Transverse colon (tissue), 4 donors: ENCODE measurements at regions not wholly inside any gene's neighbourhood (a gene's known extent, or its start where the extent isn't known, plus 50 kb on each side); places are given as distances from the start of the nearest gene placed in this dataset.

Source experiments
- DNase-seq: peaks from one replicate; pipeline ENCODE4 v3.0.0-alpha.2; 2019
- H3K27ac ChIP-seq, 4 donors: fragments of 200-600 bp; sonication (generic); 2 replicates each; pipeline ENCODE4 v1.5.1; 2016 to 2018; ENCODE audit warnings: inconsistent platforms in 4 of 4
- H3K27me3 ChIP-seq: fragments of 200-600 bp; sonication (generic); 2 replicates; pipeline ENCODE4 v1.5.1; 2017; ENCODE audit warnings: inconsistent platforms
- H3K36me3 ChIP-seq, 4 donors: fragments of 200-600 bp; sonication (generic); 2 replicates each; pipeline ENCODE4 v1.5.1; 2017 to 2019; ENCODE audit warnings: inconsistent platforms in 4 of 4
- H3K4me1 ChIP-seq, 4 donors: fragments of 200-600 bp; sonication (generic); 2 replicates each; pipeline ENCODE4 v1.5.1; 2017 to 2020; ENCODE audit warnings: inconsistent platforms in 4 of 4
- H3K4me3 ChIP-seq, 4 donors: fragments of 200-600 bp; sonication (generic); 1 replicate in 1 of 4; 2 replicates in 3 of 4; pipeline versions ENCODE4 v1.5.1 to v1.6.1; 2017 to 2019; ENCODE audit warnings: inconsistent platforms in 4 of 4
- H3K9me3 ChIP-seq, 2 donors: fragments of 200-600 bp; sonication (generic); 2 replicates each; pipeline ENCODE4 v1.5.1; 2017 to 2019; ENCODE audit warnings: inconsistent platforms in 2 of 2
- CTCF ChIP-seq, 5 experiments: fragments of 200-600 bp in 3 of 5; fragments of 450-650 bp in 2 of 5; sonication (generic) in 3 of 5; IDR thresholded peaks; 1 replicate in 2 of 5; 2 replicates in 3 of 5; pipeline ENCODE4 v1.5.1; 2016 to 2017; ENCODE audit warnings: antibody characterized with exemption in 5 of 5, inconsistent platforms in 3 of 5, mild to moderate bottlenecking in 2 of 5, moderate library complexity in 1 of 5
- EP300 ChIP-seq: sonication (generic); formaldehyde crosslinking; IDR thresholded peaks from one replicate; pipeline ENCODE4 v1.6.1; 2017; ENCODE audit warnings: antibody characterized with exemption, low read depth
- POLR2A ChIP-seq: fragments of 450-650 bp; IDR thresholded peaks from one replicate; pipeline ENCODE4 v1.6.1; 2016; ENCODE audit warnings: antibody characterized with exemption, mild to moderate bottlenecking, moderate library complexity
- POLR2AphosphoS5 ChIP-seq, 3 donors: sonication (generic); formaldehyde crosslinking; IDR thresholded peaks; one replicate each; pipeline ENCODE4 v1.6.1; 2016; ENCODE audit warnings: antibody characterized with exemption in 3 of 3
- WGBS, 2 donors: methylation state at CpG; one replicate each; pipeline ENCODE4 v1.1.5; 2018; ENCODE audit warnings: low coverage in 1 of 2; 5-methylcytosine and 5-hydroxymethylcytosine counted together
- in situ Hi-C, 4 donors: fragments of 200-750 bp; cut with MboI; loops; one replicate each; pipeline versions ENCODE4 v1.15.0 to v1.15.1; 2017; ENCODE audit warnings: low sequenced_read_pairs in 3 of 4, low pct_ligation_motif_present in 1 of 4, low pct_unique_long_range_greater_than_20kb in 1 of 4
- intact Hi-C: fragments of 100-400 bp; cut with DNase I; formaldehyde crosslinking; loops from one replicate; pipeline ENCODE4 v1.15.1; 2023; ENCODE audit warnings: low total_unique reads

- TF ChIP-seq CTCF (IDR thresholded peaks at IDR 0.05) (no peak), EP300 (no peak), POLR2AphosphoS5 (IDR thresholded peaks at IDR 0.05) (no peak), POLR2A (no peak)
- intact Hi-C loops: no loop called here
Observed at GRCh38 chr6:154901876-154902552, 93.1 kb upstream of the TIAM2 start.

GRCh38 chr6:154907291-154907690, 87.8 kb upstream of the TIAM2 start:
- no peak for DNase-seq
- intact Hi-C loops (no loop called here), in situ Hi-C loops (no loop called here)
- peaks cover 0 to 8% (median 0%) of the 10 kb centered on the region in 4 donors for H3K36me3 ChIP-seq
- H3K9me3 ChIP-seq: no peaks in the 10 kb centered on the region
- H3K27ac ChIP-seq: no peak overlapping the region
- 57 to 66% methylated on average over 2 to 3 of the region's 3 CpGs for WGBS, 2 donors
- no peaks in the 10 kb centered on the region for H3K4me1 ChIP-seq
- no peak for TF ChIP-seq EP300
- TF ChIP-seq POLR2AphosphoS5 (IDR thresholded peaks at IDR 0.05): no peak
- TF ChIP-seq CTCF (IDR thresholded peaks at IDR 0.05): no peak
- no peaks in the 10 kb centered on the region for H3K27me3 ChIP-seq
- no peak overlapping the region for H3K4me3 ChIP-seq

More at GRCh38 chr6:154901876-154902552, 93.1 kb upstream of the TIAM2 start:
- WGBS, 2 donors: 89 to 91% methylated on average over 5 to 9 of the region's 9 CpGs
- no peaks in the 10 kb centered on the region for H3K27me3 ChIP-seq
- H3K9me3 ChIP-seq: no peaks in the 10 kb centered on the region
- DNase-seq: no peak
- H3K27ac ChIP-seq: no peak overlapping the region
- H3K36me3 ChIP-seq: peaks cover 0 to 4% (median 0%) of the 10 kb centered on the region in 4 donors
- no peaks in the 10 kb centered on the region for H3K4me1 ChIP-seq
- no peak overlapping the region for H3K4me3 ChIP-seq
- in situ Hi-C loops: no loop called here

GRCh38 chr6:154908723-154909122, 86.4 kb upstream of the TIAM2 start:
- no peaks in the 10 kb centered on the region for H3K27me3 ChIP-seq
- TF ChIP-seq POLR2AphosphoS5 (IDR thresholded peaks at IDR 0.05) (no peak), EP300 (no peak), POLR2A (no peak), CTCF (IDR thresholded peaks at IDR 0.05) (no peak)
- H3K27ac ChIP-seq: no peak overlapping the region
- no peaks in the 10 kb centered on the region for H3K4me1 ChIP-seq
- H3K4me3 ChIP-seq: no peak overlapping the region
- peaks cover 0 to 8% (median 0%) of the 10 kb centered on the region in 4 donors for H3K36me3 ChIP-seq
- intact Hi-C loops (no loop called here), in situ Hi-C loops (no loop called here)
- H3K9me3 ChIP-seq: no peaks in the 10 kb centered on the region
- no peak for DNase-seq

GRCh38 chr6:154909311-154909710, 85.8 kb upstream of the TIAM2 start:
- in situ Hi-C loops: no loop called here
- 96 to 100% methylated on average over 1 of the region's 1 CpG for WGBS, 2 donors
- Histone ChIP-seq H3K4me3 (no peak overlapping the region), H3K36me3 (peaks cover 0 to 8% (median 0%) of the 10 kb centered on the region in 4 donors), H3K27me3 (no peaks in the 10 kb centered on the region), H3K27ac (no peak overlapping the region), H3K4me1 (no peaks in the 10 kb centered on the region), H3K9me3 (no peaks in the 10 kb centered on the region)
- DNase-seq: no peak
- intact Hi-C loops: no loop called here
- TF ChIP-seq POLR2AphosphoS5 (IDR thresholded peaks at IDR 0.05) (no peak), POLR2A (no peak), EP300 (no peak), CTCF (IDR thresholded peaks at IDR 0.05) (no peak)
